HG03064 (cell line): ENCODE measurements at regions not wholly inside any gene's neighbourhood (a gene's known extent, or its start where the extent isn't known, plus 50 kb on each side); places are given as distances from the start of the nearest gene placed in this dataset.
"Not testable (repeated sequence)": the region's sequence is repeated elsewhere in the genome, so short reads cannot be mapped to it uniquely, and the experiment has no call there.

ENCODE experiments used
- ATAC-seq: cut with Tn5 transposase; IDR thresholded peaks from one replicate; pipeline ENCODE4 v1.9.1; 2021; ENCODE audit warnings: low read depth; ENCODE audit not compliant: unreplicated experiment

GRCh38 chr2:47653902-47654789 lies 83.4 kb upstream of the KCNK12 start:
- ATAC-seq = no peak

- no peak for ATAC-seq
Observed at GRCh38 chr2:47653036-47653435, 82.3 kb upstream of the KCNK12 start.

DNA sequence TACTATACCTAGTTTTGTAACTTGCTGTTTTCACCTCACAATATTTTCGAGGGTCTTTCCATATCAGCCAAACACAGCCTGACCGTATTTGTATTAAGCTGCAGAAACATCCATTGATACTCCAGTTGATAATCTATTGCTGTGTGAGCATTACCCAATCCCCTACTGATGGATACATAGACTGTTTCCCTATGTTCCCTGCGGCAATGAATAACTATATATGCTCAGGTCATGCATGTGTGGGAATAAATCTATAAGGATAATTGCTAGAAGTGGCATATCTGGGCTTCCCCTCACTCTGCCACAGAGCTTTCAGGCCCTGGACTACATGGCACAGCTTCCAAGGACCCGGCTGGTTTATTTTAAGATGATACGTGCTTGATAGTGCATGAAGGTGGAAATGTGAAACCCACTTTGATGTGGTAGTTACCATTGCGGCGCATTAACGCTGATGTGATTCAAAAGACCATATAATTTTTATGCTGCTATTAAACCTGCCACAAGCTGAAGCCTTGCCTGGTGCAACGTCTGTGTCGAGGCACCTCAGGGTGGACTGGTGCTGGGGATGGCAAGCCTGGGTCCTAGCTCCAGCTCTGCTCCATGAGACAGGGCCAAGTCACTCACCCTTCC lies 81.4 kb upstream of the KCNK12 start:
- no peak for ATAC-seq

DNA sequence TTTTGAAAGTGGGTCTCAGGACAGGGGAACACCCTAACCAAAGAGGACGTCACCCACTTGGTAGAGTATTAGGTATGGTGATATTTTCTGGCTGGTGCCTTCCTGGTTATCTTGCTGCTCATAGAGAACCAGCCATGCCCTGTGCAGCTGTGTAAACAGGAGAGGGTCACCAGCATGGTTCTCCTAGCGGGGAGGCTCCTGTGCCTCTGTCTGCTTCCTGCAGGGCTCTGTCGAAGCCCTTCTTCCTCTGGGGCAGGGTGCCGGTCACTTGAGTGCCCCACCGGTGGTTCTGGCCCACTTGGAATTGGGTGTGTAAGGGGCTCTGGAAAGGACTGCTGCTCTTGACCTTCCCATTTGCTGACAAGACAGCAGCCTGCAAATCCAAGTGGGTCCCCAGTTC lies 80.5 kb upstream of the KCNK12 start:
- ATAC-seq = no peak

DNA sequence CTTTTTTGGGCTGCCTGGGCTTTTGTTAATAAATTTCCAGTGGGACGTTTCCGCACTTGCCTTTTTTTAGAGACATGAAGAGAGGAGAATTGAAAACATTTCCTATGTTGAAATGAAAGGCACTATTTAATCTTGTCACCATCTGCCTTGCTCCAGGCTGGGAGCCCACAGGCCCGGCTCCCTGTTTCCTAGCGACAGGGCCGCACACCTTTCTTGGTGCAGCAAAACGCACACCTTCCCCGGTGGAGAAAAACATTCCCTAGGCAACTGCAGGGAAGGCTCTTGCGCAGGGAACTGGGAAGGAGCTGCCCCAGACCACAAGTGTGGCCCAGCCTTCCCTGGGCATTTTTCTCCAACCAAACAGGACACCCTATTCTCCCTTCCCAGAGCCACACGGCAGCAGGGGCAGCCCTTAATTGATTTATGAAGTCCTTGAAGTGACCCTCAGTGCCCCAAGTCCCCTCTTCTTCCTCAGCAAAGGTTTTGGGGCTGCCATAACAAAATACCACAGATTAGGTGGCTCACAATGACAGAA lies 79.3 kb upstream of the KCNK12 start:
- ATAC-seq = no peak

- ATAC-seq = no peak
Observed at GRCh38 chr2:47645246-47645645, 74.5 kb upstream of the KCNK12 start.

- ATAC-seq = no peak
Observed at GRCh38 chr2:47644351-47644750, 73.6 kb upstream of the KCNK12 start.

- ATAC-seq = no peak
Observed at GRCh38 chr2:47641366-47641765, 70.6 kb upstream of the KCNK12 start.

GRCh38 chr2:47640356-47640755 lies 69.6 kb upstream of the KCNK12 start:
- no peak for ATAC-seq

DNA sequence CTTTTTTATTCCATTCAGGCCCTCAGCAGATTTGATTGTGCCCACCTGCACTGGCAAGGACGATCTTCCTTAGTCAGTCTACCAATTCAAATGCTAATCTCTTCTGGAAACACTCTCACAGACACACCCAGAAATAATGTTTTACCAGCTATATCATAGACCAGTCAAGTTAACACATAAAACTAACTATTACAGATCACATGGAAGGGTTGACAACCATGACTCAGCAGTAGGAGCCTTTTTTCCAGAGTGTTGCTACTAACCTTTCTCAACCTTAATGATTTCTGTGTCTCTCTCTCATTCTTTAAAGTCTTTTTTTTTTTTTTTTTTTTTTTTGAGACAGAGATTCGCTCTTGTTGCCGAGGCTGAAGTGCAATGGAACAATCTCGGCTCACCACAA lies 68.7 kb upstream of the KCNK12 start:
- no peak for ATAC-seq

DNA sequence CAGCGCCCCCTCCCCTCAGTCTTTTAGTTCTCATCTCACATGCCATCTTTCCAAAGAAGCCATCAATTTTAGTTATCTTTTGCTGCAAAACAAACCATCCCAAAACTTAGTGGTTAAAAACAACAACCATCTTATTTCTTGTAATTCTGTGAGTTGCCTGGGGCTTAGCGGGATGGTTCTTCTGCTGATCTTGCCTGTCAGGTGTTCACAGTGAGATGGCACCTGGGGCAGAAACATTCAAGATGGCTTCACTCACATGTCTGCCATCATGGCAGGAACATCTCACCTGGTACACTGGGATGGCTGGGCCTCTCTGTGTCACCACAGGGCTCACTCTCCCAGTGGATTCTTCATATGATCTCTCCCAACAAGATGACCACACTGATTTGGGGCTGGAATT lies 67.6 kb upstream of the KCNK12 start:
- no peak for ATAC-seq

- ATAC-seq = no peak
Observed at GRCh38 chr2:47636596-47637264, 65.9 kb upstream of the KCNK12 start.

DNA sequence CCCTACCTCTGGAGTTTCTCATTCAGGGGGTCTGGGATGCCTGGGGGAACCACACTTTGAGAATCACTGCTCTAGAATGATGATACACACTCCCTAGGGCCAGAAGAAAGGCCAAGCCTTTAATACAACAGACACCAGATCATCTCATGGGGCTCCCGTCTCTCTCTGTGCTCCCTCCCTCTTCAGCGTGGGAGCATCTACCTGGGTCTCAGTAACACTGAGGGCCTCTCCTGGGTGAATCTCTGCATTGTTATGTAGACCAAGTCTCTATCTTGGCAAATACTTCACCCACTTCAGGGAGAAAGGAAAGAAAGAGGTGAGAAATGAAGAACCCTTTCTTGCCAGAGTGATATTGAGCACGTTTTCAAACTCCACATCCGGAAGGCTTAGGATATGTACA lies 65.4 kb upstream of the KCNK12 start:
- no peak for ATAC-seq

- no peak for ATAC-seq
Observed at GRCh38 chr2:47632754-47633153, 62.0 kb upstream of the KCNK12 start.

DNA sequence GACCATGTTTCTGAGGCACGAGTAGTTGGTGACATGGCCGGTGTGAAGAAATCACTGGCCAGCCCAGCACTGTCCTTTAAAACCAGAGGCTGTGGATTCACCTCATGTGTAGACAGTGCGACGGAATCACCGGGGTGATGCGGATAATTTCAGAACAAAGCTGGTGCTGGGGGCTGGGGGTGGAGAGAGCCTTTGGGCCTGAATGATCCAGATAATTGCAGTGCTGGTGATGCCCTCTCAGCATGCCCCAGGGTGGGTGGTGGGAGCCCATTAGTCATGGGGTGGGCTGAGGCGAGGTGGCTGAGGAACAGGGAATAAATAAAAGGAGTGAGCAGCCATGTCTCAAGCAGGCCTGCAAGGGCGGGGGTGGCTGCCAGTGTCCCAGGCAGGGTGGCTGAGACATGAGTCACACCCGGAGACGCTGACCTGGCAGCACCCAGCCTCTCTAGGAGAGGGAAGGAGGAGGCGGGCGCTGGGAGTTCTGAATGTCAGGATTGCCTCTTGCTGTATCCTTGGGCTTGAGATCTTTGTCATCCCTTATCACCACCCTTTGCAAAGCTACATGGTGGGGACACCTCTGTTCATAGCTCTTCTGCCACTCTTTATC lies 61.1 kb upstream of the KCNK12 start:
- ATAC-seq = no peak

DNA sequence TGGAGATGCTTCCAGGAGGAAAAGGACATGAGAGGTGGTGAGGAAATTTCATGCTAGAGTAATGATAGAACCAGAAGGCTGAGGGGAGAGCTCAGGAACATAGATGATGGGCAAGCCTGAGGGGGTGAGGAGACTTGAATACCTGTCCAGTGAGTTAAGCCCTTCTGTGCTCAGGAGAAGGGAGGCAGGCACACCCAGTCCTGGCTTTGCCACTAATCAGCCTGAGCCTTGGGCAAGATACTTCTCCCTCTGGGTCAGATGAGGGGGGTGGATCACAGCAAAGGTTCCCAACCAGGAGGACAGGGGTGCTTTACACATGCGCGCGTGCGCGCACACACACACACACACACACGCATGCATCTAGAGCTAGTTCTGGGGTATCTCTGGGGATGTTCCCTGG lies 60.5 kb upstream of the KCNK12 start:
- ATAC-seq = no peak

DNA sequence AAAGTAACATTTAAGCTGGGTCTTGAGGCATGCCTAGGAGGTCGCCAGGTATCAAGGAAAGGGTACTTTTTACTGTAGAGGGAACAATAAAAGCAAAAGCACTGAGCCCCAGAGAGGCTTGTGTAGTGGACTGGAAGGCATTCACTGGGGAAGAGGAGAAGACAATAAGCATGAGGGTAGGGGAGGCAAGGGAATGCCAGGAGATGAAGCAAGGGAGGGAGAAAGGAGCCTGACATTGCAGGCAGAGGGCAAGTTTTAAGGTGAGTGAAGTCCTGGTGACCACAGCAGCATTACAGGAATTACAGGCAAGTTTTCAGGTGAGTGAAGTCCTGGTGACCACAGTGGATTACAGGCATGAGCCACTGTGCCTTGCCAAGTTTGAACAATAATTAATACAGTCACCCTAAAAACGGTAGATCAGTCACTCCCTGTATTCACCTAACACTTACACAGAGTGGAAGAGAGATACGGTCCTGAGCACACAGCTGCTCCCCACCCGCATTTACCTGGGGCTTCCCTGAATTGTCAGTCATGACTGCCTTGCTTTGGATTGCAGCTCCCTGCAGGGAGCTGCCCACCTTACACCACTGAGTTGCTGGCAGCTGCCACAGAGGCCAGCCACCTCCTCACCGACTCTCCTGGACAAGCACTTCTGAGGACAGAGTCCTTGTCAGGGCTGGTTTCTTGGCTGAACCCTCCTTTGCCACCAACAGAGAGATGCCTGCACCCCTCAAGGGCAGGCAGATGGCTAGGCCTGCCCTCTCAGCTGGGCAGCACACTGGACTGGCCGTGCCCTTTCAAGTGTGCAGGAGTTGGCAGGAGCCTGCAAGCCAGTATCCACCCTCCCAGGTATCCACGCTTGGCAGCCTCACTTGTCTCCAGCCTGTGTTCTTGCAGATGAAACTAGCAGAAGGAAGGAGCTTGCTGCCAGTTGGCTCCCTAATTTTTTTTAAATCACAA lies 59.0 kb upstream of the KCNK12 start:
- ATAC-seq = no peak

DNA sequence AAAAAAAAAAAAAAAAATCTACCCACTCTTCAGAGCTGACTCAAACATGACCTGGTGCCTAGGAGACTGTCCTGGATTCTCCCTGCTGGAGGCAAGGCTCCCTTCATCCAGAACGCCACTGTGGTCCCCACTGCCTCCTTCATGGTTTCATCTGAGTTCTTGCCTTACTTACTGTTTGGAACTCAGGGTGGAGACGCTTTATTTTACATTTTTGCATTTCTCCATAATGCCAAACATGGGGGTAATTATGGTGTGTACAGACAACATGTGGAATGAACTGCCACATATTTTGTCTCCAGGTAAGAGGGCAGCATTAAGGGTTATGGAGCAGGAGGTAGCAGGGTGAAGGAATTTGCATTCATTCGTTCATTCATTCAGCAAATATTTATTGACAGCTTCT lies 58.1 kb upstream of the KCNK12 start:
- no peak for ATAC-seq

GRCh38 chr2:47626664-47627063 lies 55.9 kb upstream of the KCNK12 start:
- no peak for ATAC-seq

GRCh38 chr2:47623140-47623539 lies 52.4 kb upstream of the KCNK12 start:
- not testable (repeated sequence) for ATAC-seq
